ENCODE measurements at regions not wholly inside any gene's neighbourhood (a gene's known extent, or its start where the extent isn't known, plus 50 kb on each side); places are given as distances from the start of the nearest gene placed in this dataset.
"Not testable (repeated sequence)": the region's sequence is repeated elsewhere in the genome, so short reads cannot be mapped to it uniquely, and the experiment has no call there.

GRCh38 chr2:41170589-41170988 is 718.7 kb upstream of the SLC8A1 start:
- no peak for DNase-seq

- no peak for DNase-seq
Observed at GRCh38 chr2:41180387-41180786, 728.5 kb upstream of the SLC8A1 start.

DNA sequence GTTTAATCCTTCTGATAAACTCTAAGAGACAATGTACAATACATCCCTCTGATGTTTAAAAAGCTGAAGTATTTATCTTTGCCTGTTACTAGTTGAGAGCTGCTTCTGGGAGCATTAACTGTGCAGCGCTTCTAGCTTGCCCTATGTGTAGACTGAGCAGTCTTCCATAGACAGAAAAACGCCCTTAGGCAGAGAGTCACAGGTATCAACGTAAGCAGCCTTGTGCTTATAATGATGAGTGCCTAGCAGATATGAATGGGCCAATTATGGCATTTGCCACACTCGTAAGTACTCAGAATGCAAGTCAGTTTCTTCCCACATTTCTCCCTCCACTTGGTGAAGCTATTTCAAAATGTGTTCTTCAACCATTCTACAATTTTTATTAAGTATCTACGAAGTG is 731.1 kb upstream of the SLC8A1 start:
- DNase-seq, result no peak

- DNase-seq, result peak; percentile 42
Observed at GRCh38 chr2:41187376-41188122, 735.7 kb upstream of the SLC8A1 start.

GRCh38 chr2:41194230-41194629 is 742.3 kb upstream of the SLC8A1 start:
- DNase-seq, result peak; percentile 29

GRCh38 chr2:41197781-41198180 is 745.9 kb upstream of the SLC8A1 start:
- no peak for DNase-seq

- no peak for DNase-seq
Observed at GRCh38 chr2:41199334-41199733, 747.4 kb upstream of the SLC8A1 start.

- no peak for DNase-seq
Observed at GRCh38 chr2:41204315-41204714, 752.4 kb upstream of the SLC8A1 start.

GRCh38 chr2:41206004-41206403 is 754.1 kb upstream of the SLC8A1 start:
- peak; percentile 39 for DNase-seq

- DNase-seq, result no peak
Observed at GRCh38 chr2:41207578-41207977, 755.7 kb upstream of the SLC8A1 start.

- not testable (repeated sequence) for DNase-seq
Observed at GRCh38 chr2:41210030-41210429, 758.1 kb upstream of the SLC8A1 start.

- no peak for DNase-seq
Observed at GRCh38 chr2:41216978-41217377, 765.1 kb upstream of the SLC8A1 start.

GRCh38 chr2:41222593-41222992 is 770.7 kb upstream of the SLC8A1 start:
- DNase-seq, result no peak

GRCh38 chr2:41234093-41234492 is 782.2 kb upstream of the SLC8A1 start:
- DNase-seq, result no peak

- no peak for DNase-seq
Observed at GRCh38 chr2:41241325-41242000, 789.6 kb upstream of the SLC8A1 start.

GRCh38 chr2:41242001-41242331 is 790.1 kb upstream of the SLC8A1 start:
- no peak for DNase-seq

- no peak for DNase-seq
Observed at GRCh38 chr2:41267929-41268659, 779.7 kb upstream of the PKDCC start.

- DNase-seq, result no peak
Observed at GRCh38 chr2:41283079-41283775, 764.6 kb upstream of the PKDCC start.

- no peak for DNase-seq
Observed at GRCh38 chr2:41293491-41293890, 754.3 kb upstream of the PKDCC start.

- DNase-seq, result no peak
Observed at GRCh38 chr2:41294331-41294730, 753.5 kb upstream of the PKDCC start.

DNA sequence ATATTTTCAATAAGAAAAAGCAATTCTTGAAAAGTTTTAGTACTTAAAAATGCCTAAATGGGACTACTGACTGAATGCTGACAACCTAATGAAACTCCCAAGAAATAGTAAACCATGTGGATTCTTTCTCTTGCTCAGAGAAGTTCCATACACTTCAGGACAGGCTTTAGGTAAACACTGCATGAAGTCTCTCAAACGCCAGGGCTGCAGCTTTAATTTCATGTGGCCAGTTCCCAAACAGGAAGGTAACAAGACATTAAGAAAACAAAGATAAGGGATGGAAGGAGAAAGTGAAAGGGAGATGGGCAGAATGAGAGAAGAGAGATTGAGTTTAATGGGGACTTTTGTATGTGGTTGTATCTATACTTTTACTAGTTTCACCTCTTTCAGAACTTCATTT is 734.7 kb upstream of the PKDCC start:
- DNase-seq, result no peak

DNA sequence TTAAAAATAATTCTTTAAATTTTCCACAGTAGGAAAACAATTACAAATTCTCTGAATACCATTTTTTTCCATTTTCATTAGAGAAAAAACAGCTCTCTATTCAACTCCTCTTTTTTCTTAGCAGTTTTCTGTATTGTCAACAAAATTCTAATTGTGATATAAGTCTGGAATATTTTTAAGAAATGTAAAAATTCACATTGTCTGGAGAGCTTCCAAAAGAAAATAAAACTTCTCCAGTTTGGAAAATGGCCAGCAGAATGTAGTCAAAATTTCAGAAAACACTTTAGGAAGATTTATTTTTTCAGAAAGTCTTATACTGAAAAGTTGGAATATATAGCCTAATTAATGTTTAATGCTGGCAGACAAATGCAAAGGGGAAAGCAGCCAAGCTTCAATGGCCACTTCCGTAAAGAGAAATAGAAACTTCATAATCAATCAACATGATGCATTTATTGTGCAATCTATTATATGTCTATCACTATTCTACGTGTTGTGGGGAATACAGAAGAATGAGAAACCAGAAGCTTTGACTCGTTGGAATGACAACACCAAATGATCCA is 733.2 kb upstream of the PKDCC start:
- no peak for DNase-seq
